ENCODE measurements at regions not wholly inside any gene's neighbourhood (a gene's known extent, or its start where the extent isn't known, plus 50 kb on each side); places are given as distances from the start of the nearest gene placed in this dataset.

DNA sequence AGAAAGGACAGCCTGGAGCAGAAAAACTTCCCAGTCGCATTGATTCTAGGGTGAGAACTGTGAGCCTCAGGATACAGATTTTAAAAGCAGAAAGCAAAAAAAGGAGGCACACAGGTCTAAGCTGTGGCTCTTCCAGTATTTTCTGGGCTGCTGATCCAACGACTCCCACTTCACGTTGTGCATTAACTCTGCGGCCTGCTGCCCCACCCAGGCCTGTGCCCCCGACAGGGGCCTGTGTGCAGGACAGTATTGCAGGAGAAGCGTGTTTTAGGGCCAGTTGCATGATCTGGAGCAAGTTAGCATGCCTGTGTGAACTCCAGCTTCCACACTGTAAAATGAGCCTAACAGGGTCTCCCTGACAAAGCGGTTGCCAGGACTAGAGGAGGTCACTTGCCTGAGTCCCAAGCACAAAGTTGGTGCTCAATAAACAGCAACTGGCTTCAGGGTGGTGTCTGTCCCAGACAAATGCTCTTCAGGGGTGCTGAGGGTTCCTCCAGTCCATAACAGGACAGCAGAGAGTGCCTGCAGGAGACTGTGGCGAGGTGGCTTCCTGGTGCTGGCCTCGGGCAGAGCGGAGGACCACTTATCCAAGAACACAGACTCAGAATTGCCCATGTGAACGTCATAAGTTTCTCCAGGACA is 66.8 kb upstream of the RAB4A start:
- no peaks in the 10 kb centered on the region for H3K36me3 Mint-ChIP-seq (ENCODE audit: insufficient read depth)
- no peak overlapping the region for H3K4me3 Mint-ChIP-seq
- no peaks in the 10 kb centered on the region for H3K9me3 Mint-ChIP-seq
- H3K4me1 Mint-ChIP-seq: peaks cover 22% of the 10 kb centered on the region
- no peak for DNase-seq (ENCODE audit: low spot score in 2 of 2)
- no peaks in the 10 kb centered on the region for H3K27me3 Mint-ChIP-seq
- no peak overlapping the region for H3K27ac Mint-ChIP-seq (ENCODE audit: low read depth)
- no peak for ATAC-seq (replicated peaks; ENCODE audit: extremely low read depth, poor library complexity, severe bottlenecking)

GRCh38 chr1:229204921-229205777 is 65.8 kb upstream of the RAB4A start:
- Mint-ChIP-seq H3K4me1 (peaks cover 13% of the 10 kb centered on the region), H3K9me3 (no peaks in the 10 kb centered on the region), H3K27ac (ENCODE audit: low read depth) (no peak overlapping the region), H3K4me3 (no peak overlapping the region), H3K36me3 (ENCODE audit: insufficient read depth) (no peaks in the 10 kb centered on the region), H3K27me3 (no peaks in the 10 kb centered on the region)
- DNase-seq (ENCODE audit: low spot score in 2 of 2): no peak
- no peak for ATAC-seq (replicated peaks; ENCODE audit: extremely low read depth, poor library complexity, severe bottlenecking)

DNA sequence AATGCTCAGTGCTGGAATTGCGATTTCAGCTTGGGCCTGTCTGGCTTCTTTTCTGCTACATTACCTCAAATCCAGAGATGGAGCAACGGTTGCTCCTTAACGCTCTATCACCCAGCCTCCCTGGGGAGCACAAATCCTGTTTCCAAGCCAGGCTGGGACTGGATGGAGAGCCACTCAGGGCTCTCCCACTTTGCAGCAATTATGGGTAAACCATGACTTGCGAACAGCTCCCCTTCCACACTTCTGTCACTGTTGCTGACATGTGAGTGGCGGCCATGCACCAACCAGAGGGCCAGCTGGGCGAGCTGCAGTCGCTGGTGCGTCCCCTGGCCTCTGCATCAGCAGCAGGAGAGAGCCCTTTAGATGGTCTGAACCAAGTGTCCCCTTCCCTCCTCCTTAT is 65.1 kb upstream of the RAB4A start:
- no peak for DNase-seq (ENCODE audit: low spot score in 2 of 2)

DNA sequence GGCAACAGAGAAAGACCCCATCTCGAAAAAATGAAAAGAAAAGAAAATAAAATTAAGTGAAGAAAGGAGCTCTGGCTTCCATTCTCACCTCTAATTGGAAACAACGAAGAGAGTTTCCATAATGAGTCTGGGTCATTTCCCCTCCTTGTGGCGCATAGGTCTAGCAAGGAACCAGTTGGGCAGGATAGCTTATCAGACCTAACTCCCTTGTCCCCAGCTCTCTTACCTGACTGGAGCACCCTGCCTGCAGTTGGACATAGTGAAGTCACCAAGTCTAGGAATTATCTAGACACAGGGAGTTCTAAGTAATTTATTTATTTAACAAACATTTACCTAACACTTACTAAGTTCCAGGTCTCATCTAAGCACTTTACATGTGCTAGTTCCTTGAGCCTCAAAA is 63.0 kb upstream of the RAB4A start:
- no peak for ATAC-seq (replicated peaks; ENCODE audit: extremely low read depth, poor library complexity, severe bottlenecking)
- no peak overlapping the region for H3K4me3 Mint-ChIP-seq
- H3K27ac Mint-ChIP-seq (ENCODE audit: low read depth): no peak overlapping the region
- no peaks in the 10 kb centered on the region for H3K36me3 Mint-ChIP-seq (ENCODE audit: insufficient read depth)
- H3K4me1 Mint-ChIP-seq: no peaks in the 10 kb centered on the region
- no peaks in the 10 kb centered on the region for H3K27me3 Mint-ChIP-seq
- DNase-seq (ENCODE audit: low spot score in 2 of 2): no peak
- H3K9me3 Mint-ChIP-seq: no peaks in the 10 kb centered on the region

More for the DNA sequence above, 65.1 kb upstream of the RAB4A start:
- no peak for ATAC-seq (replicated peaks; ENCODE audit: extremely low read depth, poor library complexity, severe bottlenecking)
- H3K36me3 Mint-ChIP-seq (ENCODE audit: insufficient read depth): no peaks in the 10 kb centered on the region
- no peaks in the 10 kb centered on the region for H3K9me3 Mint-ChIP-seq
- no peaks in the 10 kb centered on the region for H3K27me3 Mint-ChIP-seq
- H3K4me3 Mint-ChIP-seq: no peak overlapping the region
- H3K4me1 Mint-ChIP-seq: peaks cover 6% of the 10 kb centered on the region
- H3K27ac Mint-ChIP-seq (ENCODE audit: low read depth): peak overlapping the region; percentile 24

- H3K27ac Mint-ChIP-seq (ENCODE audit: low read depth): no peak overlapping the region
- DNase-seq (ENCODE audit: low spot score in 2 of 2) (no peak), ATAC-seq (replicated peaks; ENCODE audit: extremely low read depth, poor library complexity, severe bottlenecking) (no peak)
- no peaks in the 10 kb centered on the region for H3K4me1 Mint-ChIP-seq
- peaks cover 5% of the 10 kb centered on the region for H3K27me3 Mint-ChIP-seq
- H3K4me3 Mint-ChIP-seq: no peak overlapping the region
- no peaks in the 10 kb centered on the region for H3K9me3 Mint-ChIP-seq
- H3K36me3 Mint-ChIP-seq (ENCODE audit: insufficient read depth): no peaks in the 10 kb centered on the region
These were observed 62.4 kb upstream of the RAB4A start for GRCh38 chr1:229208481-229208880.

- Mint-ChIP-seq H3K4me1 (no peaks in the 10 kb centered on the region), H3K9me3 (no peaks in the 10 kb centered on the region), H3K27me3 (peaks cover 9% of the 10 kb centered on the region), H3K27ac (ENCODE audit: low read depth) (no peak overlapping the region), H3K4me3 (no peak overlapping the region), H3K36me3 (ENCODE audit: insufficient read depth) (no peaks in the 10 kb centered on the region)
- DNase-seq (ENCODE audit: low spot score in 2 of 2) (no peak), ATAC-seq (replicated peaks; ENCODE audit: extremely low read depth, poor library complexity, severe bottlenecking) (no peak)
These were observed 61.5 kb upstream of the RAB4A start for GRCh38 chr1:229209386-229209785.

- H3K36me3 Mint-ChIP-seq (ENCODE audit: insufficient read depth): no peaks in the 10 kb centered on the region
- H3K4me3 Mint-ChIP-seq: no peak overlapping the region
- DNase-seq (ENCODE audit: low spot score in 2 of 2): no peak
- no peaks in the 10 kb centered on the region for H3K9me3 Mint-ChIP-seq
- no peak overlapping the region for H3K27ac Mint-ChIP-seq (ENCODE audit: low read depth)
- no peak for ATAC-seq (replicated peaks; ENCODE audit: extremely low read depth, poor library complexity, severe bottlenecking)
- H3K27me3 Mint-ChIP-seq: peaks cover 9% of the 10 kb centered on the region
- no peaks in the 10 kb centered on the region for H3K4me1 Mint-ChIP-seq
These were observed 61.1 kb upstream of the RAB4A start for GRCh38 chr1:229209816-229210215.

DNA sequence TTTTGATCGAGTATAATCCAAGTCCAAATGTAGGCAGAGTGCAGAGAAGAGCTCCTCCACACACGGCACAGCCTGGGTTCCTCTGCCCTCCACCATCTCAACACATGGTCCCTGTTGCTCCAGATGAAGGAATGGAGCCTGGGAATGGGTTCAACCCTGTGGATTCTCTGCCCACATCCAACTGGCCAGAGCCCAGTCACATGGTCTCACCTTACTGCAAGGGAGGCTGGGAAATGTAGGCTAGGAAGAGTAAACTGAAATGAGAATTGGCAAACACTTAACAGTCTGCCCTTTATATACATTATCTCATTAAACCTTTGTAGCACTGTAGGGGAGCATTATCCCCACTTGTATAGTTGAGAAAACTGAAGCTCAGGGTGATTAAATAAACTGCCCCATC is 60.1 kb upstream of the RAB4A start:
- H3K4me3 Mint-ChIP-seq: no peak overlapping the region
- no peak overlapping the region for H3K27ac Mint-ChIP-seq (ENCODE audit: low read depth)
- peaks cover 9% of the 10 kb centered on the region for H3K27me3 Mint-ChIP-seq
- H3K9me3 Mint-ChIP-seq: no peaks in the 10 kb centered on the region
- H3K36me3 Mint-ChIP-seq (ENCODE audit: insufficient read depth): no peaks in the 10 kb centered on the region
- H3K4me1 Mint-ChIP-seq: no peaks in the 10 kb centered on the region
- DNase-seq (ENCODE audit: low spot score in 2 of 2): no peak
- ATAC-seq (replicated peaks; ENCODE audit: extremely low read depth, poor library complexity, severe bottlenecking): no peak

GRCh38 chr1:229213797-229214196 is 57.1 kb upstream of the RAB4A start:
- ATAC-seq (replicated peaks; ENCODE audit: extremely low read depth, poor library complexity, severe bottlenecking) (no peak), DNase-seq (ENCODE audit: low spot score in 2 of 2) (no peak)
- Mint-ChIP-seq H3K27me3 (peaks cover 9% of the 10 kb centered on the region), H3K9me3 (no peaks in the 10 kb centered on the region), H3K36me3 (ENCODE audit: insufficient read depth) (no peaks in the 10 kb centered on the region), H3K4me3 (no peak overlapping the region), H3K4me1 (no peaks in the 10 kb centered on the region), H3K27ac (ENCODE audit: low read depth) (no peak overlapping the region)

DNA sequence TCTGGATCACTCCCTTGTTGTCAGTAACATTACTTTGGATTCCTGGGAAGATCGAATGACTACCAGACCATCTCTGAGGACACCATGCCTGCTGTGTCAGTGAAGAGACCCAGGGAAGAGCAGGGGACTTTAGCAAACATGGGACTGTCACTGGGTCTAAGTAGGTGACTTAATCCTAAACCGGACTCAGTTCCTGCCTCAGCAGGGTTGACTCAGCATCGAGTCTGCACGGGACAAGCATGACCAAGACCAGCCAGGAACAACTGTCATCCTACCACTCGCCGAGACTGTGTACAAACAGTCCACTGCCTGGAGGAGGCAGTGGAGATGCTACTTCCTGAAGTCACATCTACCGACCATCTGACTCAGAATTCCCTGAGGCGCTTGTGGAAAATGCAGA is 53.2 kb upstream of the RAB4A start:
- Mint-ChIP-seq H3K4me1 (no peaks in the 10 kb centered on the region), H3K9me3 (no peaks in the 10 kb centered on the region), H3K36me3 (ENCODE audit: insufficient read depth) (no peaks in the 10 kb centered on the region), H3K4me3 (no peak overlapping the region), H3K27ac (ENCODE audit: low read depth) (no peak overlapping the region), H3K27me3 (peaks cover 9% of the 10 kb centered on the region)
- DNase-seq (ENCODE audit: low spot score in 2 of 2) (no peak), ATAC-seq (replicated peaks; ENCODE audit: extremely low read depth, poor library complexity, severe bottlenecking) (no peak)

DNA sequence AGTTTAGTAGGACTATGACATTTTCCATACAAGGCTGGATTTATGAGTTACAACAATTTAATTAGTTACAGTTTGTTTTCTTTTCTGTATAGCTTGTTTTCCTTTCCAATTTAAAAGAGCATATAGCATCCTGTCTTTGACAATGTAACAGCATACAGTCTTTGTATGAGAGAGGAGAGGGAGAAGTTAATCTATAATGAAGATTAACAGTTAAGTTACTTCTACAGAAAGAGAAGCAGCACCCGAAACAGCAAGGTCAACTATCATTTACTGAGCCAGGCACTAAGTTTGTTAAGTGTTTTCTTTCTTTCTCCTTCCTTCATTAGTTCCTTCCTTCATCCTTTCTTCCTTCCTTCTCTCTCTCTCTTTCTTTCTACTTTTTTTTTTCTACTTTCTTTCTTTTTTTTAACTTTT is 52.3 kb upstream of the RAB4A start:
- Mint-ChIP-seq H3K27ac (ENCODE audit: low read depth) (no peak overlapping the region), H3K9me3 (no peaks in the 10 kb centered on the region), H3K4me3 (no peak overlapping the region), H3K36me3 (ENCODE audit: insufficient read depth) (no peaks in the 10 kb centered on the region), H3K4me1 (no peaks in the 10 kb centered on the region), H3K27me3 (peaks cover 2% of the 10 kb centered on the region)
- DNase-seq (ENCODE audit: low spot score in 2 of 2): no peak
- no peak for ATAC-seq (replicated peaks; ENCODE audit: extremely low read depth, poor library complexity, severe bottlenecking)

DNA sequence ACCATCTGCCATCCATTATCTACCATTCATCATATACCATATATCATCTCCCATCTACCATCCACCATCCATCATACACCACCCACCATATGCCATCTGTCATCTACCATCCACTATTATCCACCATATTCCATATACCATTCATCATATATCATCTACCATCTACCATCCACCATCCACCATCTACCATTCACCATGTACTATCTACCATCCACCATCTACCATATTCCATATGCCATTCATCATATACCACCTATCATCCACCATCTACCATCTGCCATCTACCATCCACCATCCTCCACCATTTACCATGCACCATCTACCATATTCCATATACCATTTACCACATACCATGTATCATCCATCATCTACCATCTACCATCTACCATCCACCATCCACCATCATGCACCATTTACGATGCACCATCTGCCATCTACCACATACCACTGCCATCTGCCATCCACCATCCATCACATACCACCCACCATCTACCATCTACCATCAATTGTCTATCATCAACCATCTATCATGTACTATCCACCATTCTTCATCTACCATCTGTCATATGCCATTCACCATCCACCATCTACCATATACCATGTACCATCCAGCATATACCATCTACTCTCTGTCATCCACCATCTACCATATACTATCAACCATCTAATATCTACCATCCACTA is 50.6 kb upstream of the RAB4A start:
- Mint-ChIP-seq H3K27me3 (no peaks in the 10 kb centered on the region), H3K9me3 (no peaks in the 10 kb centered on the region), H3K4me3 (no peak overlapping the region), H3K36me3 (ENCODE audit: insufficient read depth) (no peaks in the 10 kb centered on the region), H3K27ac (ENCODE audit: low read depth) (no peak overlapping the region), H3K4me1 (no peaks in the 10 kb centered on the region)
- ATAC-seq (replicated peaks; ENCODE audit: extremely low read depth, poor library complexity, severe bottlenecking) (no peak), DNase-seq (ENCODE audit: low spot score in 2 of 2) (no peak)

All from central memory CD8-positive, alpha-beta T cell (primary cell).